GM06990 (cell line): ENCODE measurements at regions not wholly inside any gene's neighbourhood (a gene's known extent, or its start where the extent isn't known, plus 50 kb on each side); places are given as distances from the start of the nearest gene placed in this dataset.

ENCODE experiments used
- DNase-seq: peaks from one replicate; pipeline ENCODE4 v3.0.0-alpha.2; 2011; ENCODE audit not compliant: insufficient read length; ENCODE audit errors: extremely low read depth
- H3K27me3 ChIP-seq: replicated peaks from 2 replicates; pipeline ENCODE4 v1.6.0; 2011; ENCODE audit warnings: low read length; ENCODE audit not compliant: control insufficient read depth, insufficient read depth
- H3K36me3 ChIP-seq: 2 replicates; pipeline ENCODE4 v1.5.1; 2011; ENCODE audit warnings: low read length; ENCODE audit not compliant: control insufficient read depth, insufficient read depth
- H3K4me3 ChIP-seq: replicated peaks from 2 replicates; pipeline ENCODE4 v1.5.1; 2011; ENCODE audit warnings: low read depth, mild to moderate bottlenecking, control low read depth, low read length
- TF ChIP-seq, protein P1 (sequence below): IDR thresholded peaks from 2 replicates; pipeline ENCODE4 v1.5.1; 2011; ENCODE audit warnings: low read length, control low read depth, mild to moderate bottlenecking, inconsistent platforms; ENCODE audit not compliant: insufficient read depth, poor library complexity, severe bottlenecking

DNA sequence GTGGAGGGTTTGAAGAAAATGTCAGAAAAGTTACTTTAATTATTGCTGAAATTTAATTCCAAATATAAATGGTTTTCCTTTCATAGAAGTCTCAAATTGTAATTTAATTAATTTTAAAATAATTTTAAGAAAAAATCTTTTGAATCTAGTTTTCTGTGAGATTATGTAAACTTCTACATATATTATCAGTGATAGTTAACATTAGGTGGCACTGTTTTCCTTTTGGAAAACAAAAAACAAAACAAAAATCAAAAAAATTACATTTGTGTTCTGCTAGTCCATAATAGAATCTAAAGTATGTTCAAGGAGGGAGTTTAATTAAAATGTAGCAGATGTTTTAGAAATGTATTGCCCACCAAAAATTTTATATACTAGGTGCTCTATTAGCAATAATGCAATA, 1456.7 kb downstream of the REEP3 start:
- Histone ChIP-seq H3K27me3 (no peaks in the 10 kb centered on the region), H3K4me3 (no peak overlapping the region), H3K36me3 (no peaks in the 10 kb centered on the region)
- TF ChIP-seq, protein P1, sequence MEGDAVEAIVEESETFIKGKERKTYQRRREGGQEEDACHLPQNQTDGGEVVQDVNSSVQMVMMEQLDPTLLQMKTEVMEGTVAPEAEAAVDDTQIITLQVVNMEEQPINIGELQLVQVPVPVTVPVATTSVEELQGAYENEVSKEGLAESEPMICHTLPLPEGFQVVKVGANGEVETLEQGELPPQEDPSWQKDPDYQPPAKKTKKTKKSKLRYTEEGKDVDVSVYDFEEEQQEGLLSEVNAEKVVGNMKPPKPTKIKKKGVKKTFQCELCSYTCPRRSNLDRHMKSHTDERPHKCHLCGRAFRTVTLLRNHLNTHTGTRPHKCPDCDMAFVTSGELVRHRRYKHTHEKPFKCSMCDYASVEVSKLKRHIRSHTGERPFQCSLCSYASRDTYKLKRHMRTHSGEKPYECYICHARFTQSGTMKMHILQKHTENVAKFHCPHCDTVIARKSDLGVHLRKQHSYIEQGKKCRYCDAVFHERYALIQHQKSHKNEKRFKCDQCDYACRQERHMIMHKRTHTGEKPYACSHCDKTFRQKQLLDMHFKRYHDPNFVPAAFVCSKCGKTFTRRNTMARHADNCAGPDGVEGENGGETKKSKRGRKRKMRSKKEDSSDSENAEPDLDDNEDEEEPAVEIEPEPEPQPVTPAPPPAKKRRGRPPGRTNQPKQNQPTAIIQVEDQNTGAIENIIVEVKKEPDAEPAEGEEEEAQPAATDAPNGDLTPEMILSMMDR, result no peak
- DNase-seq, result no peak

DNA sequence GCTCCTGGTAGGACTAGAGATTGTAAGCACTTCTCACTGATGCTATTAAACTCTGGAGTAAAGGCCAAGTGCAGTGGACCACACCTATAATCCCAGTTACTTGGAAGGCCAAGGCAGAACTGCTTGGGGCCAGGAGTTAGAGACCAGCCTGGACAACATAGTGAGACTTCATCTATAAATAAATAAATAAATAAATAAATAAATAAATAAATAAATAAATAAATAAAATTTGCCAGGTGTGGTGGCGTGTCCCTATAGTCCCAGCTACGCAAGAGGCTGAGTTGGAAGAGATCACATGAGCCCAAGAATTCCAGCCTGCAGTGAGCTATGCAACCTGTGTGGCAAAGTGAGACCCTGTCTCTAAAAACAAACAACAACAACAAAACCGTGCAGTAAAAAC, 1475.7 kb downstream of the REEP3 start:
- TF ChIP-seq, protein P1, result no peak
- no peak for DNase-seq
- no peak overlapping the region for H3K4me3 ChIP-seq
- H3K27me3 ChIP-seq, result no peaks in the 10 kb centered on the region
- H3K36me3 ChIP-seq, result no peaks in the 10 kb centered on the region

DNA sequence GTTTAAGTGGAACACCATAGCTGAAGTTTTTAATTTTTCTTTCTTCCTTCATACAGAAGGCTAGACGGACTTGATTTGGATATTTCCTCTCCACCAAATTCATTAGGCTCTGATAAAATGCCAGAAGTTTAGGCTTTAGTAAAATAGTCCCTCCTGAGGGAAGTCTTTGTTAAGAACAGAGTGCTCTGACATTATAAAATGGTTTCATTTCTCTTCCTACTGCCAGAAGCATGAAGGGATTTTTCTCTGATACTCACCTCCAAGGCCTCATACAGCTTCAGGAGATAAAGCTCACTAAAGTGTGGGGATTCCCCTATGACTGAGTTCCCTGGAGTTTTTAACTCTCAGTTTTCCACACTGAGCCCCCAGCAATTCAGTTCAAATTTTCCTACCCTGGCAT, 1489.6 kb downstream of the REEP3 start:
- no peak for DNase-seq

DNA sequence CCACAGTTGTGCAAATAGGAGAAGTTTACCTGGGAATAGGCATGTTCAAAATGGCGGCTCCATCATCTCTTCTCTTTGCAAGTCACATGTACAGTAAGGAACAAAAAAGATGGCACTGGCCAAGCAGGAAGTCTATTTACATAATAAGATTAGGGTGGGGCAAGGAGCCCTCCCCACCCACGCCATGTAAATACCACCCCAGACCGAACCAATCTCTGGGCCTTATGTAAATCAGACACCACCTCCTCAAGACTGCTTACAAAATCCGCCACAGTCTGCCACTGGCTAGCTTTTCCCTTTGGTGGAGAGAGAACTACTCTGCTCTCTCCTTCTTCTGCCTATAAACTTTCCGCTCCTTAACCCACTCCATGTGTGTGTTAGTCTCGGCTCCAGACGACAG, 1496.3 kb downstream of the REEP3 start:
- Histone ChIP-seq H3K27me3 (no peaks in the 10 kb centered on the region), H3K4me3 (no peak overlapping the region), H3K36me3 (no peaks in the 10 kb centered on the region)
- TF ChIP-seq, protein P1, result no peak
- no peak for DNase-seq

More for the DNA sequence above, 1489.6 kb downstream of the REEP3 start:
- H3K27me3 ChIP-seq, result no peaks in the 10 kb centered on the region
- no peaks in the 10 kb centered on the region for H3K36me3 ChIP-seq
- TF ChIP-seq, protein P1, result no peak
- no peak overlapping the region for H3K4me3 ChIP-seq

DNA sequence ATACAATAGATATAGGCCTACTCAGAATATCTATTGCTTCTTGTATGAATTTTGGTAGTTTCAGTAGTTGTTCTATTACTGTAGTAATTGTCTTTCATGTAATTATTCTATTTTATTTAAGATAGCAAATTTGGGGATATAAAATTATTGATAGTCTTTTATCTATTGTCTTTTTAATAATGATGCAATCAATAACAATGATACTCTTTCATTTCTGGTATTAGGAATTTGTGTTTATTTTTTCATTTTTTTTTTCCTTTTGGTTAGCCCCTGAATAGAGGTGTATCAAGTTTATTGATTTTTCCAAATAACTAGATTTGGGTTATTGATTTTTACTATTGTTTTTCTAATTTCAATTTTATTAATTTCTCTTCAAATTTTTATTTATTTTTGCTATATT, 1503.7 kb downstream of the REEP3 start:
- no peaks in the 10 kb centered on the region for H3K36me3 ChIP-seq
- H3K27me3 ChIP-seq, result no peaks in the 10 kb centered on the region
- no peak for DNase-seq
- TF ChIP-seq, protein P1, result no peak
- no peak overlapping the region for H3K4me3 ChIP-seq

DNA sequence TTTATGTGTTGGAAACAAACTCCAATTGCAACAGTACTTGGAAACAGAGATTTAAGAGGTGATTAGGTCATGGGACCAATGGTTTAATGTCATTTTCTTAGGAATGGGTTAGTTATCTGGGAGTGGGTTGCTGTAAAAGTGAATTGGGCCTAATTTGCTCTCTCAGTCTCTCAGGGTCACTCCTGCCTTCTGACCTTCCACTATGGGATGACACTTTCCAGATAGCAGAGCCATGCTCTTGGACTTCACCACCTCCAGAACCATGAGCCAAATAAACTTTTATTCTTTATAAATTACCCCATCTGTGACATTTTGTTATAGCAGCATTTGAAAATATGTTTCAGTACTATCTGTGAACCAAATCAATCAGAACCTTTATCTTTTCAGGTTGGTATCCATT, 1509.1 kb downstream of the REEP3 start:
- TF ChIP-seq, protein P1, result no peak
- no peaks in the 10 kb centered on the region for H3K36me3 ChIP-seq
- DNase-seq, result no peak
- no peak overlapping the region for H3K4me3 ChIP-seq
- no peaks in the 10 kb centered on the region for H3K27me3 ChIP-seq
